H9 (cell line): ENCODE measurements at regions not wholly inside any gene's neighbourhood (a gene's known extent, or its start where the extent isn't known, plus 50 kb on each side); places are given as distances from the start of the nearest gene placed in this dataset.

ENCODE experiments used
- DNase-seq: peaks from one replicate; pipeline ENCODE4 v3.0.0-alpha.2; 2017
- H2AFZ ChIP-seq: one replicate; pipeline ENCODE4 v1.6.1; 2013; ENCODE audit warnings: mild to moderate bottlenecking, low read length, control low read depth, moderate library complexity
- H2AK5ac ChIP-seq: 2 replicates; pipeline ENCODE4 v1.6.1; 2013; ENCODE audit warnings: low read length, control low read depth, mixed read lengths; ENCODE audit not compliant: insufficient read length
- H2BK120ac ChIP-seq: one replicate; pipeline ENCODE4 v1.6.1; 2013; ENCODE audit warnings: low read depth, mild to moderate bottlenecking, low read length, control low read depth, inconsistent platforms; ENCODE audit not compliant: poor library complexity, severe bottlenecking
- H2BK12ac ChIP-seq: 2 replicates; pipeline ENCODE4 v1.6.1; 2013; ENCODE audit warnings: low read length, control low read depth, mixed read lengths, low read depth; ENCODE audit not compliant: insufficient read length
- H2BK15ac ChIP-seq: 2 replicates; pipeline ENCODE4 v1.6.1; 2013; ENCODE audit warnings: low read depth, low read length, control low read depth
- H2BK20ac ChIP-seq: one replicate; pipeline ENCODE4 v1.6.1; 2013; ENCODE audit warnings: low read depth, mild to moderate bottlenecking, low read length, control low read depth, inconsistent platforms; ENCODE audit not compliant: poor library complexity, severe bottlenecking
- H2BK5ac ChIP-seq: 2 replicates; pipeline ENCODE4 v1.6.1; 2013; ENCODE audit warnings: low read length, control low read depth, mixed read lengths; ENCODE audit not compliant: insufficient read length
- H3K14ac ChIP-seq: 2 replicates; pipeline ENCODE4 v1.6.1; 2013; ENCODE audit warnings: low read length, control low read depth; ENCODE audit not compliant: insufficient read depth
- H3K18ac ChIP-seq: 2 replicates; pipeline ENCODE4 v1.6.1; 2013; ENCODE audit warnings: low read depth, mild to moderate bottlenecking, mixed read lengths, low read length, control low read depth; ENCODE audit not compliant: insufficient read length
- H3K23ac ChIP-seq: 2 replicates; pipeline ENCODE4 v1.6.1; 2013; ENCODE audit warnings: low read length, control low read depth, mixed read lengths, low read depth; ENCODE audit not compliant: insufficient read length
- H3K23me2 ChIP-seq: 2 replicates; pipeline ENCODE4 v1.6.1; 2013; ENCODE audit warnings: low read depth, mild to moderate bottlenecking, mixed read lengths, low read length, control low read depth; ENCODE audit not compliant: insufficient read length, poor library complexity, severe bottlenecking
- H3K27ac ChIP-seq: 2 replicates; pipeline ENCODE4 v1.5.1; 2013; ENCODE audit warnings: low read length, control low read depth, mixed read lengths, low read depth; ENCODE audit not compliant: insufficient read length
- H3K27me3 ChIP-seq: 2 replicates; pipeline ENCODE4 v1.6.1; 2013; ENCODE audit warnings: low read length, control low read depth, inconsistent platforms; ENCODE audit not compliant: insufficient read depth
- H3K4ac ChIP-seq: 2 replicates; pipeline ENCODE4 v1.6.1; 2013; ENCODE audit warnings: low read depth, mild to moderate bottlenecking, control low read depth, inconsistent platforms, low read length, moderate library complexity
- H3K4me1 ChIP-seq: 2 replicates; pipeline ENCODE4 v1.6.1; 2013; ENCODE audit warnings: low read length, control low read depth, inconsistent platforms; ENCODE audit not compliant: insufficient read depth
- H3K4me2 ChIP-seq: 2 replicates; pipeline ENCODE4 v1.6.1; 2013; ENCODE audit warnings: low read length, control low read depth, mixed read lengths; ENCODE audit not compliant: insufficient read length, insufficient read depth
- H3K56ac ChIP-seq: 2 replicates; pipeline ENCODE4 v1.6.1; 2013; ENCODE audit warnings: low read depth, mild to moderate bottlenecking, mixed read lengths, low read length, control low read depth; ENCODE audit not compliant: insufficient read length
- H3K79me1 ChIP-seq: 2 replicates; pipeline ENCODE4 v1.6.1; 2013; ENCODE audit warnings: low read depth, mild to moderate bottlenecking, moderate library complexity, low read length, control low read depth, inconsistent platforms; ENCODE audit not compliant: insufficient read depth, poor library complexity, severe bottlenecking
- H3K79me2 ChIP-seq: 2 replicates; pipeline ENCODE4 v1.6.1; 2013; ENCODE audit warnings: low read length, control low read depth, inconsistent platforms; ENCODE audit not compliant: insufficient read depth
- H3K9ac ChIP-seq: 2 replicates; pipeline ENCODE4 v1.6.1; 2013; ENCODE audit warnings: low read length, control low read depth, mixed read lengths; ENCODE audit not compliant: insufficient read length; ENCODE audit errors: extremely low read depth
- H3K9me3 ChIP-seq: one replicate; pipeline ENCODE4 v1.6.1; 2013; ENCODE audit warnings: low read depth, low read length, inconsistent platforms; ENCODE audit not compliant: control insufficient read depth
- H3T11ph ChIP-seq: one replicate; pipeline ENCODE4 v1.6.1; 2013; ENCODE audit warnings: mild to moderate bottlenecking, low read length, control low read depth, inconsistent platforms
- H4K20me1 ChIP-seq: one replicate; pipeline ENCODE4 v1.6.1; 2013; ENCODE audit not compliant: control insufficient read depth, insufficient read length, insufficient read depth
- H4K5ac ChIP-seq: 2 replicates; pipeline ENCODE4 v1.6.1; 2013; ENCODE audit warnings: low read depth, mild to moderate bottlenecking, mixed read lengths, low read length, control low read depth; ENCODE audit not compliant: insufficient read length
- H4K8ac ChIP-seq: replicated peaks from 2 replicates; pipeline ENCODE4 v1.6.1; 2013; ENCODE audit warnings: low read length, control low read depth, mixed read lengths, low read depth; ENCODE audit not compliant: insufficient read length
- H4K91ac ChIP-seq: 2 replicates; pipeline ENCODE4 v1.6.1; 2013; ENCODE audit warnings: low read depth, mild to moderate bottlenecking, moderate library complexity, mixed read lengths, low read length, control low read depth; ENCODE audit not compliant: insufficient read length
- H3K27ac Mint-ChIP-seq, 3 experiments: 2 replicates in 2 of 3; 3 replicates in 1 of 3; pipeline ENCODE4 v1.8.0; 2020 to 2021; ENCODE audit warnings: mixed read lengths in 3 of 3, mild to moderate bottlenecking in 1 of 3, moderate library complexity in 1 of 3
- H3K27me3 Mint-ChIP-seq: 2 replicates; pipeline ENCODE4 v1.8.0; 2021; ENCODE audit warnings: low read depth, mild to moderate bottlenecking, moderate library complexity, mixed read lengths
- H3K36me3 Mint-ChIP-seq, 3 experiments: 2 replicates in 2 of 3; 3 replicates in 1 of 3; pipeline ENCODE4 v1.8.0; 2020 to 2021; ENCODE audit warnings: low read depth in 3 of 3, mixed read lengths in 3 of 3; ENCODE audit not compliant: insufficient read depth in 1 of 3
- H3K4me1 Mint-ChIP-seq, 2 experiments: 2 replicates each; pipeline ENCODE4 v1.8.0; 2020; ENCODE audit warnings: mixed read lengths in 2 of 2
- H3K4me3 Mint-ChIP-seq, 2 experiments: 2 replicates in 1 of 2; 3 replicates in 1 of 2; pipeline ENCODE4 v1.8.0; 2020 to 2021; ENCODE audit warnings: mild to moderate bottlenecking in 2 of 2, mixed read lengths in 2 of 2, moderate library complexity in 1 of 2
- H3K9me3 Mint-ChIP-seq, 2 experiments: 2 replicates in 1 of 2; 3 replicates in 1 of 2; pipeline ENCODE4 v1.8.0; 2020; ENCODE audit warnings: mild to moderate bottlenecking in 2 of 2, mixed read lengths in 2 of 2, moderate library complexity in 1 of 2
- WGBS: extraction: QIAGEN DNeasy Blood & Tissue Kit; methylation state at CpG from one replicate; pipeline ENCODE4 v1.1.7; 2013; ENCODE audit warnings: missing lambda C conversion rate, low lambda C conversion rate, mixed read lengths; ENCODE audit not compliant: insufficient read length; ENCODE audit errors: extremely low coverage; 5-methylcytosine and 5-hydroxymethylcytosine counted together
- TF ChIP-seq, protein P1 (sequence below): fragments of 200-600 bp; sonication (generic); conservative IDR thresholded peaks from 3 replicates; pipeline ENCODE4 v1.8.0; 2021; ENCODE audit warnings: antibody characterized with exemption, mild to moderate bottlenecking

DNA sequence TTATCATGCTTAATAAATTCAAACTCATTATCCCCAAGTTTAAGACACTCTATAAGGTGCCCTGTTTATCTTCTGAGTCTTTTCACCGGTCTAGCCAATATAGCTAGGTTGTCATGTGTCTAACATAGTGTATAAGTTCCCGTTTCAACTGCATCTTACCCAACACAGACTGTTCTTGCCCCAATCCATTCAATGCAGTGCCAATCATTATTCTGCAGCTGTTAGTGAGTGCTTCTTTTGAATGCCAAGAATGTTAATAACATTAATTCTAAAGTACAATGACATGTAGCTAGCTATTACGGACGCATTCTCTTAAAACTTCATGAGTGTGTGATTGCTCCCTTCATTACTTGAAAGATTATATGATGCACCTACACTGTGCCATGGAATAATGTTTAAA is 646.4 kb upstream of the NR2F2 start:
- Histone ChIP-seq H3K27me3 (no peaks in the 10 kb centered on the region), H3K4me1 (no peaks in the 10 kb centered on the region), H3K4me2 (no peak overlapping the region), H4K5ac (no peak overlapping the region), H2BK15ac (no peak overlapping the region), H2BK120ac (no peak overlapping the region), H3K9me3 (no peaks in the 10 kb centered on the region), H2BK12ac (no peak overlapping the region), H3K79me1 (no peaks in the 10 kb centered on the region), H2BK5ac (no peak overlapping the region), H3K14ac (no peak overlapping the region), H2BK20ac (no peak overlapping the region), H4K20me1 (no peaks in the 10 kb centered on the region), H3K9ac (no peak overlapping the region), H3K27ac (no peak overlapping the region), H3K56ac (no peak overlapping the region), H4K8ac (no peak overlapping the region), H2AK5ac (no peak overlapping the region), H4K91ac (no peak overlapping the region), H3K23me2 (no peaks in the 10 kb centered on the region), H3T11ph (no peak overlapping the region), H3K4ac (no peak overlapping the region), H2AFZ (no peak overlapping the region), H3K79me2 (no peaks in the 10 kb centered on the region), H3K23ac (no peak overlapping the region), H3K18ac (no peak overlapping the region)
- no peaks in the 10 kb centered on the region for H3K27me3 Mint-ChIP-seq
- no peaks in the 10 kb centered on the region for H3K36me3 Mint-ChIP-seq
- no peak overlapping the region for H3K4me3 Mint-ChIP-seq
- TF ChIP-seq, protein P1, sequence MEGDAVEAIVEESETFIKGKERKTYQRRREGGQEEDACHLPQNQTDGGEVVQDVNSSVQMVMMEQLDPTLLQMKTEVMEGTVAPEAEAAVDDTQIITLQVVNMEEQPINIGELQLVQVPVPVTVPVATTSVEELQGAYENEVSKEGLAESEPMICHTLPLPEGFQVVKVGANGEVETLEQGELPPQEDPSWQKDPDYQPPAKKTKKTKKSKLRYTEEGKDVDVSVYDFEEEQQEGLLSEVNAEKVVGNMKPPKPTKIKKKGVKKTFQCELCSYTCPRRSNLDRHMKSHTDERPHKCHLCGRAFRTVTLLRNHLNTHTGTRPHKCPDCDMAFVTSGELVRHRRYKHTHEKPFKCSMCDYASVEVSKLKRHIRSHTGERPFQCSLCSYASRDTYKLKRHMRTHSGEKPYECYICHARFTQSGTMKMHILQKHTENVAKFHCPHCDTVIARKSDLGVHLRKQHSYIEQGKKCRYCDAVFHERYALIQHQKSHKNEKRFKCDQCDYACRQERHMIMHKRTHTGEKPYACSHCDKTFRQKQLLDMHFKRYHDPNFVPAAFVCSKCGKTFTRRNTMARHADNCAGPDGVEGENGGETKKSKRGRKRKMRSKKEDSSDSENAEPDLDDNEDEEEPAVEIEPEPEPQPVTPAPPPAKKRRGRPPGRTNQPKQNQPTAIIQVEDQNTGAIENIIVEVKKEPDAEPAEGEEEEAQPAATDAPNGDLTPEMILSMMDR, result no peak
- no CpG with 5 or more reads among the region's 4 CpGs for WGBS
- H3K9me3 Mint-ChIP-seq, result no peaks in the 10 kb centered on the region
- H3K27ac Mint-ChIP-seq, result no peak overlapping the region
- DNase-seq, result no peak
- 0 out of 4 replicates have a peak, but pooled peaks cover 0 to 3% of the 10 kb centered on the region in 2 experiments for H3K4me1 Mint-ChIP-seq
